ENCODE measurements at regions not wholly inside any gene's neighbourhood (a gene's known extent, or its start where the extent isn't known, plus 50 kb on each side); places are given as distances from the start of the nearest gene placed in this dataset.

GRCh38 chr7:50229964-50230363 is 74.6 kb upstream of the IKZF1 start:
- ATAC-seq (ENCODE audit: low read depth), result no peak
- Histone ChIP-seq H2BK5ac (ENCODE audit: low read depth, low read length, poor library complexity, severe bottlenecking) (no peak overlapping the region), H3K4ac (ENCODE audit: low read depth, low read length) (no peak overlapping the region), H4K8ac (ENCODE audit: low read depth in 2 of 2, low read length in 2 of 2) (no peak overlapping the region), H3K9me1 (ENCODE audit: insufficient read depth, low read length) (no peaks in the 10 kb centered on the region), H3K56ac (ENCODE audit: extremely low read depth, insufficient read depth, low read length) (no peak overlapping the region), H3K9me3 (ENCODE audit: control insufficient read depth, insufficient read depth, low read length) (peaks cover 3% of the 10 kb centered on the region; the same call in 1 of the 2 replicates), H3K14ac (replicated peaks; ENCODE audit: low read depth, low read length) (no peak overlapping the region), H3K4me3 (ENCODE audit: insufficient read depth, low read depth, low read length) (no peak overlapping the region), H3K4me2 (ENCODE audit: low read depth, low read length) (no peak overlapping the region), H2BK20ac (ENCODE audit: low read depth, low read length) (no peak overlapping the region), H2AK5ac (ENCODE audit: low read depth, low read length) (no peak overlapping the region), H3K27me3 (ENCODE audit: control insufficient read depth, insufficient read depth, low read length) (no peaks in the 10 kb centered on the region), H4K91ac (ENCODE audit: insufficient read depth, low read depth, low read length) (no peak overlapping the region), H3K36me3 (ENCODE audit: control insufficient read depth, insufficient read depth, low read length) (no peaks in the 10 kb centered on the region), H2BK15ac (ENCODE audit: low read depth, low read length) (no peak overlapping the region), H3K79me1 (ENCODE audit: low read depth in 1 of 2, low read length in 2 of 2) (no peaks in the 10 kb centered on the region), H2AK9ac (replicated peaks; ENCODE audit: low read depth, low read length, poor library complexity) (no peak overlapping the region), H2BK120ac (ENCODE audit: low read depth, low read length) (no peak overlapping the region), H3K18ac (ENCODE audit: low read depth, low read length) (no peak overlapping the region), H4K5ac (ENCODE audit: low read depth, low read length) (no peak overlapping the region), H3K4me1 (ENCODE audit: control insufficient read depth, insufficient read depth, low read length) (no peaks in the 10 kb centered on the region), H3K9ac (ENCODE audit: low read depth, low read length) (no peak overlapping the region), H3K23ac (ENCODE audit: low read depth, low read length) (no peak overlapping the region), H3K27ac (ENCODE audit: insufficient read depth, low read length) (no peak overlapping the region), H2AFZ (replicated peaks; ENCODE audit: low read length, poor library complexity) (no peak overlapping the region), H4K20me1 (ENCODE audit: insufficient read depth, low read length) (no peaks in the 10 kb centered on the region)
- ChIA-PET POLR2A (ENCODE audit: unreplicated experiment) (no interaction called here), CTCF (interaction anchor here (0.8 kb wide), 1 partner anchor 911 kb away, joined by 3 read pairs; no protein-coding TSS in a partner anchor)
- TF ChIP-seq ELK1 (IDR thresholded peaks at IDR 0.05; ENCODE audit: borderline replicate concordance, low read depth, low read length) (no peak), RAD21 (IDR thresholded peaks at IDR 0.05; ENCODE audit: low read length) (0 out of 2 replicates have a peak, but pooled peaks have one; percentile 12), CTCF (conservative IDR thresholded peaks at IDR 0.05; ENCODE audit: low read depth, low read length) (peak; percentile 34; the same call in 1 of the 2 replicates)
- in situ Hi-C loops (cut with MboI; ENCODE audit: low sequenced_read_pairs), result no loop called here
- intact Hi-C loops (cut with micrococcal nuclease), result no loop called here
- no TSS peak for BruUV-seq (replicated peaks)
- no CpG with 5 or more reads among the region's 3 CpGs for WGBS, 2 experiments (ENCODE audit: extremely low coverage in 2 of 2, insufficient read length in 1 of 2)
- dilution Hi-C loops (cut with HindIII; ENCODE audit: low sequenced_read_pairs, unreplicated experiment), result no loop called here
- peak; percentile 8 for DNase-seq
